Loucy (cell line): ENCODE measurements at regions not wholly inside any gene's neighbourhood (a gene's known extent, or its start where the extent isn't known, plus 50 kb on each side); places are given as distances from the start of the nearest gene placed in this dataset.

ENCODE experiments used
- H2AFZ ChIP-seq: fragments of 200-600 bp; sonication (generic); 2 replicates; pipeline ENCODE4 v1.6.0; 2016; ENCODE audit warnings: antibody characterized with exemption, mild to moderate bottlenecking, low read length, moderate library complexity
- H3F3A ChIP-seq: fragments of 200-600 bp; 2 replicates; pipeline ENCODE4 v1.6.0; 2016; ENCODE audit warnings: antibody characterized with exemption, low read depth, mild to moderate bottlenecking
- H3K27me3 ChIP-seq: fragments of 200-600 bp; sonication (generic); 2 replicates; pipeline ENCODE4 v1.6.1; 2014; ENCODE audit warnings: low read length, mild to moderate bottlenecking; ENCODE audit not compliant: insufficient read depth, poor library complexity, severe bottlenecking
- H3K36me3 ChIP-seq: fragments of 200-600 bp; sonication (generic); 2 replicates; pipeline ENCODE4 v1.6.1; 2016; ENCODE audit warnings: low read length; ENCODE audit not compliant: insufficient read depth
- H3K4me1 ChIP-seq: fragments of 200-600 bp; sonication (generic); 2 replicates; pipeline ENCODE4 v1.5.1; 2014; ENCODE audit warnings: low read length, mild to moderate bottlenecking; ENCODE audit not compliant: insufficient read depth, poor library complexity, severe bottlenecking
- H3K4me2 ChIP-seq: fragments of 200-600 bp; sonication (generic); 2 replicates; pipeline ENCODE4 v1.6.0; 2014; ENCODE audit warnings: antibody characterized with exemption, low read length, low read depth, mild to moderate bottlenecking; ENCODE audit not compliant: poor library complexity, severe bottlenecking
- H3K4me3 ChIP-seq: fragments of 200-600 bp; sonication (generic); 2 replicates; pipeline ENCODE4 v1.5.1; 2014; ENCODE audit warnings: low read length, mild to moderate bottlenecking, mixed read lengths; ENCODE audit not compliant: poor library complexity, severe bottlenecking
- H3K79me2 ChIP-seq: fragments of 200-600 bp; sonication (generic); 2 replicates; pipeline ENCODE4 v1.6.1; 2014; ENCODE audit warnings: low read length; ENCODE audit not compliant: insufficient read depth
- H3K9ac ChIP-seq: fragments of 200-600 bp; sonication (generic); 2 replicates; pipeline ENCODE4 v1.6.0; 2014; ENCODE audit warnings: mild to moderate bottlenecking, low read depth, low read length, moderate library complexity; ENCODE audit not compliant: poor library complexity, severe bottlenecking
- H3K9me2 ChIP-seq: fragments of 200-600 bp; sonication (generic); replicated peaks from 2 replicates; pipeline ENCODE4 v1.6.1; 2016; ENCODE audit warnings: low read depth, low read length, mixed read lengths
- H3K9me3 ChIP-seq: fragments of 200-600 bp; sonication (generic); 2 replicates; pipeline ENCODE4 v1.6.1; 2014; ENCODE audit warnings: mild to moderate bottlenecking, antibody characterized with exemption, low read length, low read depth; ENCODE audit not compliant: insufficient read depth
- H4K20me1 ChIP-seq: fragments of 200-600 bp; sonication (generic); 2 replicates; pipeline ENCODE4 v1.6.0; 2014; ENCODE audit warnings: antibody characterized with exemption, low read length, mild to moderate bottlenecking; ENCODE audit not compliant: insufficient read depth, poor library complexity, severe bottlenecking
- EZH2phosphoT487 ChIP-seq: fragments of 200-600 bp; IDR thresholded peaks from 2 replicates; pipeline ENCODE4 v1.6.1; 2018; ENCODE audit warnings: antibody characterized with exemption, mild to moderate bottlenecking, moderate library complexity, borderline replicate concordance
- TF ChIP-seq, protein P1 (sequence below): fragments of 200-600 bp; sonication (generic); conservative IDR thresholded peaks from 2 replicates; pipeline ENCODE4 v1.5.1; 2014; ENCODE audit warnings: mild to moderate bottlenecking, antibody characterized with exemption, low read length

DNA sequence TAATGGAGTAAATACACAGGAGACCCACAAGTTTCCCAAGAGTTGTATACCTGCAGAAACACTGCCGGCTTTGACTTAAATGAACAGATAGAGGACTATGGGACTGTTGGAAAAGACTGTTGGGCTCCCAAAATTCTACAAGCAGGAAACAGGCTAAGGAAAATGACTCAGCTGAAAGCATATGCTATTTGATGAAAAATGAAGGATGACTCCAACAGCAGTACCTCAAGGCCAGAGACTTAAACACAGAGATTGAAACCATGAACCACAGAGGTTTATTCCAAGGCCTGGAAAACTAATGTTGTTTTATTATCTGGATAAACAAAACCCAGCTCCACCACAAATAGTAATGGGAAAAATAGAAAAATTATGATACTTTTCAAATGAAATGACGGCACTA, 187.7 kb downstream of the TNFSF18 start:
- Histone ChIP-seq H3K9ac (no peak overlapping the region), H3F3A (no peaks in the 10 kb centered on the region), H3K79me2 (no peaks in the 10 kb centered on the region), H2AFZ (no peak overlapping the region), H4K20me1 (no peaks in the 10 kb centered on the region), H3K9me2 (no peaks in the 10 kb centered on the region), H3K36me3 (no peaks in the 10 kb centered on the region), H3K4me1 (peaks cover 5% of the 10 kb centered on the region), H3K4me3 (no peak overlapping the region), H3K4me2 (no peak overlapping the region), H3K27me3 (no peaks in the 10 kb centered on the region), H3K9me3 (no peaks in the 10 kb centered on the region; the same call in 1 of the 2 replicates)
- TF ChIP-seq, protein P1, sequence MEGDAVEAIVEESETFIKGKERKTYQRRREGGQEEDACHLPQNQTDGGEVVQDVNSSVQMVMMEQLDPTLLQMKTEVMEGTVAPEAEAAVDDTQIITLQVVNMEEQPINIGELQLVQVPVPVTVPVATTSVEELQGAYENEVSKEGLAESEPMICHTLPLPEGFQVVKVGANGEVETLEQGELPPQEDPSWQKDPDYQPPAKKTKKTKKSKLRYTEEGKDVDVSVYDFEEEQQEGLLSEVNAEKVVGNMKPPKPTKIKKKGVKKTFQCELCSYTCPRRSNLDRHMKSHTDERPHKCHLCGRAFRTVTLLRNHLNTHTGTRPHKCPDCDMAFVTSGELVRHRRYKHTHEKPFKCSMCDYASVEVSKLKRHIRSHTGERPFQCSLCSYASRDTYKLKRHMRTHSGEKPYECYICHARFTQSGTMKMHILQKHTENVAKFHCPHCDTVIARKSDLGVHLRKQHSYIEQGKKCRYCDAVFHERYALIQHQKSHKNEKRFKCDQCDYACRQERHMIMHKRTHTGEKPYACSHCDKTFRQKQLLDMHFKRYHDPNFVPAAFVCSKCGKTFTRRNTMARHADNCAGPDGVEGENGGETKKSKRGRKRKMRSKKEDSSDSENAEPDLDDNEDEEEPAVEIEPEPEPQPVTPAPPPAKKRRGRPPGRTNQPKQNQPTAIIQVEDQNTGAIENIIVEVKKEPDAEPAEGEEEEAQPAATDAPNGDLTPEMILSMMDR: no peak
- TF ChIP-seq EZH2phosphoT487: no peak

DNA sequence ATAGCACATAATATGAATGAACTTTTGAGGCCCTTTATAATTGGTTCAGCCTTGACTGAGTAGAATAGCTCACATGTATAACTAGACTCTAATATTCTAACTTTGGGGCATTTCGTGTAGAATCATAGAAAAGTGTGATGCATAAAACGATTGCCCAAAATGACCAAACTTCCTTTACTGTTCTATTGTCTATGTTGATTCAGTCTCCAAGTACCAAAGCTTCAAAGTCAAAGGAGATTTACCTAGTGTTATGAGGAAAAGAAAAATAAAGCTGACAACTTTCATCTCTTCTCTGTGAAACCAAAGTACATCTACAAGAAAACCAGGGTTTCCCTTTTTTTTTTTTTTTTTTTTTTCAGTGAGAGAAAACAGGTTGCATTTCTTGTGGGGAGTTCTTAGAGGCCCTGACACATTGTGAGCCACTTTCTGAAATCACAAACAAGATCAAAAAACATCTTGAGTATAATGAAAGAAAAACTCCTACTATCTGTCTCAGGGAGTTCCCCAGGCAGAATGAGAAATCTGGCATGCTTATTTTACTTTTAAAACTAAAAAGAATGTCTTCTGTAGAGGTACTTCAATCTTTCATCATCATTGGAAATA, 183.4 kb downstream of the TNFSF18 start:
- peaks cover 5% of the 10 kb centered on the region for H3K4me1 ChIP-seq
- TF ChIP-seq, protein P1: no peak
- TF ChIP-seq EZH2phosphoT487: no peak
- H3K36me3 ChIP-seq: no peaks in the 10 kb centered on the region
- no peak overlapping the region for H3K4me2 ChIP-seq
- H3K9ac ChIP-seq: no peak overlapping the region
- H3K9me2 ChIP-seq: no peaks in the 10 kb centered on the region
- H3K9me3 ChIP-seq: no peaks in the 10 kb centered on the region; the same call in 1 of the 2 replicates
- H2AFZ ChIP-seq: no peak overlapping the region
- H3K4me3 ChIP-seq: no peak overlapping the region
- H3K79me2 ChIP-seq: no peaks in the 10 kb centered on the region
- H3K27me3 ChIP-seq: no peaks in the 10 kb centered on the region
- no peaks in the 10 kb centered on the region for H4K20me1 ChIP-seq
- no peaks in the 10 kb centered on the region for H3F3A ChIP-seq

DNA sequence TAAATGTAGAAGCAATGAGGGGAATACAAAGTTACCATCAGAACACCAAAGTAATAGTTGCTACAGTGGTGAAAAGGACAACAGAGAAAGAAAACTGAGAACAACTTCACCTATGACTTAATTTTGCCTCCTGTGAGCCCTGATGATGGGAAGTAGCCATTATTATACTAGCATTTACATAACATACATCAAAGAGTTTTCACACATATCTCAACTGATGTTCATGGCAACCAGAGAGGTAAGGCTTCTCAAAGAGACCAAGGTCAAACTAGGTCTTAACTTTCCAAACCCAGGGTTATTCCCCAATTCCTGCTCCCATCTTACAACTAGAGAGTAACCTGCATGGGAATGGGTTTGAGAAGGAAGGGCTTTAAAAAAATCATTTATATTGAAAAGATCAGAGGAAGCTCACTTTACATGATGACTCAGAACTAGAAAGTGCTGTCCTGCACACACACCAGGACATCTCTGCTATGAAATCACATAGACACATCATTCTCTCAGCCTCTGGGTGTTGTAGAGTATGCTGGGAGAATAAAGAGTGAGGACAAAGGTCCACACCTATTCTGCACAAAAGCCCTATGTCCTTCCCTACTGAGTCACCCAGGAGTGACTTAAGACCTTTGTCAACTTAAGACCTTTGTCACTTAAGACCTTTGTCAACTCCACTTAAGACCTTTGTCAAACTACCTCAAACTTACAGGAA, 179.7 kb downstream of the TNFSF18 start:
- Histone ChIP-seq H3K9me2 (no peaks in the 10 kb centered on the region), H3K27me3 (no peaks in the 10 kb centered on the region), H3K4me1 (no peaks in the 10 kb centered on the region), H3K9me3 (no peaks in the 10 kb centered on the region), H4K20me1 (no peaks in the 10 kb centered on the region), H3K79me2 (no peaks in the 10 kb centered on the region), H3K9ac (no peak overlapping the region), H3F3A (no peaks in the 10 kb centered on the region), H3K36me3 (no peaks in the 10 kb centered on the region), H2AFZ (no peak overlapping the region), H3K4me3 (no peak overlapping the region), H3K4me2 (no peak overlapping the region)
- TF ChIP-seq, protein P1: no peak
- no peak for TF ChIP-seq EZH2phosphoT487
